ENCODE measurements at regions not wholly inside any gene's neighbourhood (a gene's known extent, or its start where the extent isn't known, plus 50 kb on each side); places are given as distances from the start of the nearest gene placed in this dataset.
A peak's percentile ranks its signal among the peaks of the same experiment; 100 is the strongest.

- WGBS, 2 donors, result 78 to 79% methylated on average over 1 of the region's 1 CpG
- H3K27me3 ChIP-seq, result no peaks in the 10 kb centered on the region
- H3K4me3 ChIP-seq (replicated peaks in 1 of 3), result no peak overlapping the region
- TF ChIP-seq CTCF (IDR thresholded peaks at IDR 0.05) (no peak), POLR2A (IDR thresholded peaks at IDR 0.05) (no peak)
- no peaks in the 10 kb centered on the region for H3K36me3 ChIP-seq
- DNase-seq, result no peak
- peaks cover 0 to 7% of the 10 kb centered on the region in 2 donors for H3K4me1 ChIP-seq
- no peak overlapping the region for H3K27ac ChIP-seq
- intact Hi-C loops (cut with DNase I), result no loop called here
- no peaks in the 10 kb centered on the region for H3K9me3 ChIP-seq
Measured at GRCh38 chr2:207327513-207327912, 161.8 kb upstream of the KLF7 start.

GRCh38 chr2:207328944-207329386 is 163.2 kb upstream of the KLF7 start:
- no peaks in the 10 kb centered on the region for H3K9me3 ChIP-seq
- DNase-seq, result no peak
- no peaks in the 10 kb centered on the region for H3K36me3 ChIP-seq
- TF ChIP-seq POLR2A (IDR thresholded peaks at IDR 0.05) (no peak), CTCF (IDR thresholded peaks at IDR 0.05) (no peak)
- peaks cover 1 to 8% of the 10 kb centered on the region in 2 donors for H3K4me1 ChIP-seq
- H3K4me3 ChIP-seq (replicated peaks in 1 of 3), result no peak overlapping the region
- no peak overlapping the region for H3K27ac ChIP-seq
- H3K27me3 ChIP-seq, result no peaks in the 10 kb centered on the region
- intact Hi-C loops (cut with DNase I), result no loop called here
- WGBS, 2 donors, result 81 to 89% methylated on average over 1 of the region's 1 CpG

- 53 to 76% methylated on average over 7 of the region's 7 CpGs for WGBS, 2 donors
- Histone ChIP-seq H3K36me3 (no peaks in the 10 kb centered on the region), H3K9me3 (no peaks in the 10 kb centered on the region), H3K27ac (no peak overlapping the region), H3K4me3 (replicated peaks in 1 of 3) (no peak overlapping the region), H3K27me3 (no peaks in the 10 kb centered on the region), H3K4me1 (peaks cover 7 to 27% of the 10 kb centered on the region in 2 donors)
- intact Hi-C loops (cut with DNase I), result no loop called here
- peak; percentile 22 to 24 for DNase-seq
- TF ChIP-seq CTCF (IDR thresholded peaks at IDR 0.05) (no peak), POLR2A (IDR thresholded peaks at IDR 0.05) (no peak)
Measured at GRCh38 chr2:207330912-207331311, 165.2 kb upstream of the KLF7 start.

GRCh38 chr2:207331674-207332073 is 165.9 kb upstream of the KLF7 start:
- WGBS, 2 donors, result 92 to 96% methylated on average over 6 of the region's 6 CpGs

More at GRCh38 chr2:207331674-207332073, 165.9 kb upstream of the KLF7 start:
- no peak overlapping the region for H3K27ac ChIP-seq
- H3K4me1 ChIP-seq, result peaks cover 7 to 27% of the 10 kb centered on the region in 2 donors
- TF ChIP-seq CTCF (IDR thresholded peaks at IDR 0.05) (no peak), POLR2A (IDR thresholded peaks at IDR 0.05) (no peak)
- no peaks in the 10 kb centered on the region for H3K27me3 ChIP-seq
- intact Hi-C loops (cut with DNase I), result no loop called here
- no peaks in the 10 kb centered on the region for H3K36me3 ChIP-seq
- no peaks in the 10 kb centered on the region for H3K9me3 ChIP-seq
- H3K4me3 ChIP-seq (replicated peaks in 1 of 3), result no peak overlapping the region
- no peak for DNase-seq

All from thyroid gland (tissue), 4 donors.